HL-60 (cell line): ENCODE measurements at regions not wholly inside any gene's neighbourhood (a gene's known extent, or its start where the extent isn't known, plus 50 kb on each side); places are given as distances from the start of the nearest gene placed in this dataset.

ENCODE experiments used
- DNase-seq, 2 experiments: peaks; one replicate each; pipeline ENCODE4 v3.0.0-alpha.2; 2010 to 2020; ENCODE audit warnings: low read depth in 1 of 2, low spot score in 1 of 2
- H3K27ac ChIP-seq: fragments of 250-450 bp; sonication (Bioruptor Pico); replicated peaks from 2 replicates; pipeline ENCODE4 v1.5.1; 2020; ENCODE audit warnings: mild to moderate bottlenecking, moderate library complexity
- H3K27me3 ChIP-seq: fragments of 250-450 bp; sonication (Bioruptor Pico); 2 replicates; pipeline ENCODE4 v1.5.1; 2021; ENCODE audit warnings: mild to moderate bottlenecking, moderate library complexity; ENCODE audit not compliant: insufficient read depth, poor library complexity, severe bottlenecking
- H3K4me3 ChIP-seq: replicated peaks from 2 replicates; pipeline ENCODE4 v1.5.1; 2011; ENCODE audit warnings: mild to moderate bottlenecking, control low read depth, low read length; ENCODE audit not compliant: insufficient read depth
- GABPA ChIP-seq: IDR thresholded peaks from 2 replicates; pipeline ENCODE4 v1.6.1; 2012; ENCODE audit warnings: low read depth
- POLR2AphosphoS5 ChIP-seq: IDR thresholded peaks from 2 replicates; pipeline ENCODE4 v1.6.1; 2012; ENCODE audit warnings: low read depth
- SPI1 ChIP-seq: IDR thresholded peaks from 2 replicates; pipeline ENCODE4 v1.6.1; 2012; ENCODE audit warnings: low read depth, mild to moderate bottlenecking, borderline replicate concordance
- TF ChIP-seq, protein P1 (sequence below): IDR thresholded peaks from one replicate; pipeline ENCODE4 v1.5.1; 2011; ENCODE audit warnings: low read length, control low read depth, inconsistent platforms; ENCODE audit not compliant: insufficient read depth
- TF ChIP-seq, protein P2 (sequence below): IDR thresholded peaks from 2 replicates; pipeline ENCODE4 v1.6.1; 2012; ENCODE audit warnings: low read depth; ENCODE audit not compliant: insufficient replicate concordance

DNA sequence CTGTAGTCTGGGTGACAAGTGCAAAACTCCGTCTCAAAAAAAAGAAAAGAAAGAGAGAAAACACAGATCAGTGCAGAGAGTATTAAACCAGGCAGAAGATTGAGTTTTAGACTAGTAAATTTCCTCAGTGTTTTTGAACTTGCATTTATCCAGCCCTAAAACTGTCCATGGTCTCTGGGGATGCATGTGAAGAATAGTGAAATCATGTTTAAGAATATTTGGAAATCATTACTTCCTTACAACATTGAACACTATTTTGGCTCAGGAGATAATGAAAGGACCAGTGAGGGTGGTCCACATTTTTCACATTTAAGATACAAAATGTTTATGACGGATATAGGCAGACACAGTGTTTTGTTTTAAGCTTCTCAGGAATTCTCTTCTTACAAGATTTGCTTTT lies 195.8 kb upstream of the RASGEF1B start:
- Histone ChIP-seq H3K27me3 (no peaks in the 10 kb centered on the region), H3K4me3 (no peak overlapping the region), H3K27ac (no peak overlapping the region)
- DNase-seq: no peak
- no peak for TF ChIP-seq SPI1
- TF ChIP-seq, protein P1, sequence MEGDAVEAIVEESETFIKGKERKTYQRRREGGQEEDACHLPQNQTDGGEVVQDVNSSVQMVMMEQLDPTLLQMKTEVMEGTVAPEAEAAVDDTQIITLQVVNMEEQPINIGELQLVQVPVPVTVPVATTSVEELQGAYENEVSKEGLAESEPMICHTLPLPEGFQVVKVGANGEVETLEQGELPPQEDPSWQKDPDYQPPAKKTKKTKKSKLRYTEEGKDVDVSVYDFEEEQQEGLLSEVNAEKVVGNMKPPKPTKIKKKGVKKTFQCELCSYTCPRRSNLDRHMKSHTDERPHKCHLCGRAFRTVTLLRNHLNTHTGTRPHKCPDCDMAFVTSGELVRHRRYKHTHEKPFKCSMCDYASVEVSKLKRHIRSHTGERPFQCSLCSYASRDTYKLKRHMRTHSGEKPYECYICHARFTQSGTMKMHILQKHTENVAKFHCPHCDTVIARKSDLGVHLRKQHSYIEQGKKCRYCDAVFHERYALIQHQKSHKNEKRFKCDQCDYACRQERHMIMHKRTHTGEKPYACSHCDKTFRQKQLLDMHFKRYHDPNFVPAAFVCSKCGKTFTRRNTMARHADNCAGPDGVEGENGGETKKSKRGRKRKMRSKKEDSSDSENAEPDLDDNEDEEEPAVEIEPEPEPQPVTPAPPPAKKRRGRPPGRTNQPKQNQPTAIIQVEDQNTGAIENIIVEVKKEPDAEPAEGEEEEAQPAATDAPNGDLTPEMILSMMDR: no peak
- TF ChIP-seq, protein P2, sequence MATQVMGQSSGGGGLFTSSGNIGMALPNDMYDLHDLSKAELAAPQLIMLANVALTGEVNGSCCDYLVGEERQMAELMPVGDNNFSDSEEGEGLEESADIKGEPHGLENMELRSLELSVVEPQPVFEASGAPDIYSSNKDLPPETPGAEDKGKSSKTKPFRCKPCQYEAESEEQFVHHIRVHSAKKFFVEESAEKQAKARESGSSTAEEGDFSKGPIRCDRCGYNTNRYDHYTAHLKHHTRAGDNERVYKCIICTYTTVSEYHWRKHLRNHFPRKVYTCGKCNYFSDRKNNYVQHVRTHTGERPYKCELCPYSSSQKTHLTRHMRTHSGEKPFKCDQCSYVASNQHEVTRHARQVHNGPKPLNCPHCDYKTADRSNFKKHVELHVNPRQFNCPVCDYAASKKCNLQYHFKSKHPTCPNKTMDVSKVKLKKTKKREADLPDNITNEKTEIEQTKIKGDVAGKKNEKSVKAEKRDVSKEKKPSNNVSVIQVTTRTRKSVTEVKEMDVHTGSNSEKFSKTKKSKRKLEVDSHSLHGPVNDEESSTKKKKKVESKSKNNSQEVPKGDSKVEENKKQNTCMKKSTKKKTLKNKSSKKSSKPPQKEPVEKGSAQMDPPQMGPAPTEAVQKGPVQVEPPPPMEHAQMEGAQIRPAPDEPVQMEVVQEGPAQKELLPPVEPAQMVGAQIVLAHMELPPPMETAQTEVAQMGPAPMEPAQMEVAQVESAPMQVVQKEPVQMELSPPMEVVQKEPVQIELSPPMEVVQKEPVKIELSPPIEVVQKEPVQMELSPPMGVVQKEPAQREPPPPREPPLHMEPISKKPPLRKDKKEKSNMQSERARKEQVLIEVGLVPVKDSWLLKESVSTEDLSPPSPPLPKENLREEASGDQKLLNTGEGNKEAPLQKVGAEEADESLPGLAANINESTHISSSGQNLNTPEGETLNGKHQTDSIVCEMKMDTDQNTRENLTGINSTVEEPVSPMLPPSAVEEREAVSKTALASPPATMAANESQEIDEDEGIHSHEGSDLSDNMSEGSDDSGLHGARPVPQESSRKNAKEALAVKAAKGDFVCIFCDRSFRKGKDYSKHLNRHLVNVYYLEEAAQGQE: no peak
- no peak for TF ChIP-seq GABPA
- TF ChIP-seq POLR2AphosphoS5: no peak

DNA sequence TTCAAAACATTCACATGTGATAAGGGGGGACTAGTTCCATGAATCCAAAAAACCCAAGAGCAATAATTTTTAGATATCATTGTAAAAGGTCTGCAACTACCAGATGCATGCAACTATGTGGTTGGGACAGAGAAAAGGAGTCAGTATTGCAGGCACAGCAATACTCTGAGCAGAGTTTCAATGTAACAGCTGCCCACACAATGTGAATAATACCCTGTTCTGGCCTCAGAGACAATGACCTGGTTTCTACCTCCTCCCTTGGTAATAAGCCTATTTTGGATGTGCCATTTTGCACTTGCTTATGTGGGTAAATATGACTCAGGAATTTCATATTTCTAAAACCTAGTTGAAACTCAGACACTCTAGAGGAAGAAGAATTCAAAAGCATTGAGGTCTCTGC lies 194.8 kb upstream of the RASGEF1B start:
- DNase-seq: no peak
- no peak overlapping the region for H3K27ac ChIP-seq

DNA sequence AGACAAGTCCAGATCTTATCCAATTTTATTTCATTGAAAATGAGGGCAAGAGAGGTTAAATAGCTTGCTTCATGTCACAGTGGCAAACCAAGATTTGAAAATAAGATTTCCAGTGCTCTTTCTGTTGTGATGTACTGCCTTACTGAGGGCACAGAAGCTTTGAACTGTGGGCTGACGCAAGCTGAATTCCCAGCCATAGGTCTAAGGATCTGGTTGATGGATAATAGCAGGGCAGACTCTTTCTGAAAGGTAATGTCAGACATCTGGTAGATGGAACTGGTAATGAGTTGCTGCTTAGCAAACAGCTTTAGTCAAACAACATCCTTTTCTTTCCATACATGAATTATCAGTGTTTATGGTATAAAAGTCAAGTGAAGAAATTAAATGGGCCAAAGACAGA lies 193.9 kb upstream of the RASGEF1B start:
- TF ChIP-seq, protein P1: no peak
- TF ChIP-seq, protein P2: no peak
- H3K27me3 ChIP-seq: no peaks in the 10 kb centered on the region
- no peak for DNase-seq
- H3K27ac ChIP-seq: no peak overlapping the region
- H3K4me3 ChIP-seq: no peak overlapping the region

More for the DNA sequence above, 194.8 kb upstream of the RASGEF1B start:
- no peaks in the 10 kb centered on the region for H3K27me3 ChIP-seq
- no peak overlapping the region for H3K4me3 ChIP-seq
- TF ChIP-seq SPI1 (no peak), GABPA (no peak), POLR2AphosphoS5 (no peak)
- TF ChIP-seq, protein P2: no peak
- TF ChIP-seq, protein P1: no peak
